Motor neuron (in vitro differentiated cells): ENCODE measurements at regions not wholly inside any gene's neighbourhood (a gene's known extent, or its start where the extent isn't known, plus 50 kb on each side); places are given as distances from the start of the nearest gene placed in this dataset.
A peak's percentile ranks its signal among the peaks of the same experiment; 100 is the strongest.
"Not testable (repeated sequence)": the region's sequence is repeated elsewhere in the genome, so short reads cannot be mapped to it uniquely, and the experiment has no call there.

Source experiments
- ATAC-seq, 8 experiments: fragments of 200-7000 bp; cut with Tn5 transposase; replicated peaks in 6 of 8; 2 replicates each; pipeline ENCODE4 v1.8.0; 2021; ENCODE audit warnings: mild to moderate bottlenecking in 8 of 8, moderate library complexity in 8 of 8
- H3K27ac ChIP-seq, 2 donors: fragments of 250-450 bp; sonication (Bioruptor Pico); 2 replicates each; pipeline ENCODE4 v1.9.0; 2021; ENCODE audit warnings: antibody characterized with exemption in 2 of 2, mild to moderate bottlenecking in 2 of 2, moderate library complexity in 1 of 2
- H3K4me1 ChIP-seq, 2 donors: fragments of 250-450 bp; sonication (Bioruptor Pico); replicated peaks in 1 of 2; 2 replicates each; pipeline ENCODE4 v1.6.1; 2021; ENCODE audit warnings: antibody characterized with exemption in 2 of 2, mild to moderate bottlenecking in 2 of 2, moderate library complexity in 1 of 2
- H3K4me3 ChIP-seq, 5 donors: fragments of 250-450 bp; sonication (Bioruptor Pico); 2 replicates each; pipeline ENCODE4 v1.9.0; 2021; ENCODE audit warnings: antibody characterized with exemption in 5 of 5, mild to moderate bottlenecking in 5 of 5, moderate library complexity in 4 of 5
- WGBS, 10 experiments: fragments of 450-650 bp; shearing (Covaris generic); methylation state at CpG; one replicate each; pipeline ENCODE4 v1.0.0; 2022; 5-methylcytosine and 5-hydroxymethylcytosine counted together
- in situ Hi-C, 9 experiments: fragments of 400-800 bp; cut with MboI; loops; one replicate each; pipeline ENCODE4 v1.15.0; 2021; ENCODE audit warnings: low sequenced_read_pairs in 9 of 9, low pct_unique_long_range_greater_than_20kb in 2 of 9; ENCODE audit not compliant: unreplicated experiment in 9 of 9

DNA sequence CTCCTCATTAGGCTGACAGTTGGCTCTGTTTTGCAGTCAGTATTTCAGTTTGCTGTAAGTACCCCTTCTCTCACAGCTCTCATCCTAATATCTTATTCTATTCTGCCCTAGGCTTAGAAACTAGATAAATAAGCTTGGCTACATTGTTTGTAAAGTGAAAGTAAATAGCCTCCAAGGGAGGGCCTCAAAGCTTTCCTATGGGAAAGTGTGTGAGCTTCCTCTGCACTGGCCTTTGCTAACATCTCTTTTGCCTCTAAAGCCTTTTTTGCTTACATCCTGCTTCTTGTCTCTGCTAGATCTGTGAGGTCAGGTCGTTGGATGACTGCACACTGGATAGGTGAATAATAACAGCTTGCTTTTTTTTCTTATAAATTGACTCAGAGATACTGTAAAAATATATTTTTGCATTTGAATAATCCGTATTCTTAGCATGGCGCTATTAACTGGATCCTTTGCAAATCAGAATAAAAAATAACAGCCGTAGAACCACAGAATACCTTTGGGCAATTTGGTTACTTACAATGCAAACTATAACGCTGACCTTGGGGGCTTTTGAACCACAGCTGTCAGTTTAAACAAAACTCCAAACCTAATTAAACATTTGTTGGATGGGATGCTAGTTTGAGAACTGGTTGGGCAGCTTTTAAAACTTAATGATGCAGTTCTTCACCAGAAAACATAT, 55.1 kb downstream of the TTC6 start:
- ATAC-seq: peak in 5 of 8 experiments; percentile 34 to 90 (median 60)
- in situ Hi-C loops: no loop called here
- WGBS, 10 experiments: 0 to 90% (median 58%) methylated on average over 1 to 5 of the region's 5 CpGs; no CpG with 5 or more reads in 1 of the 10 experiments
- Histone ChIP-seq H3K4me3 (no peak overlapping the region), H3K27ac (no peak overlapping the region), H3K4me1 (no peaks in the 10 kb centered on the region)

DNA sequence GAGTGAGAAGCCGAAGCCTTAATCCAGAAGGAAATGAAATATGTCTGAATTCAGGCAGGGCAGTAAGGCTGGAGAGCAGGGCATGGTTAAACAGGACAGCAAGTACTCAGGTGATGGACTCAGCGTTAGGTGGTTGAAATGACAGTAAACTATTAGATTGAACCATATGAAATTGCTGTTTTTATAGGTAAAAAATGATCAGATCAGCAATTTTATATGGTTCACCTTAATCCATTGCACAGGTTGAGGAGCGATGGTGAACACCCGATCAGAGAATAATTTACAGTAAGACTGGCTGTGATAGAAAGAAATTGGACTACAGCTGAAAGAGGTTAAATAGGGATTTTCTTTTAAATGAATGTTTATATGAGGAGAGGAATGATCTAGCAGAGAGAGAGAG, 56.6 kb downstream of the TTC6 start:
- Histone ChIP-seq H3K4me3 (no peak overlapping the region), H3K4me1 (no peaks in the 10 kb centered on the region), H3K27ac (no peak overlapping the region)
- in situ Hi-C loops: no loop called here
- 38 to 100% (median 81%) methylated on average over 2 to 4 of the region's 4 CpGs for WGBS, 10 experiments
- no peak for ATAC-seq

DNA sequence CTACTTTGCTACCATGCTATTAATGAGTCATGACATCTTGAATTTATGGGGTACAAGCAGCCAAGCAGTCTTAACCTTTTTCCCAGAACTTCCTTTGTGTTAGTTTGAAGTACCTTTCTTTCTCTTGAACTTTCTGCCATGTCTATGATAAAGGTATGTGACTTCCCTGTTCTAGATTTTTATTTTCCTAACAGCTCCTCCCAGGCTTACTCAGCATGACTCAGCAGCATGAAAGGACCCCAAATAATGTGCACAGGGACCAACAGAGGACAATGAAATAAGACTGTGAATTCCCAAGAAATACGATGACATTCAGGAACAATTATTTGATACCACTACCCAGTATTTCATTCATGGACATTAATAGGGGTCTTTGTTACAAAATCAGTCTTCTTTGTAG, 60.0 kb downstream of the TTC6 start:
- no peak for ATAC-seq
- in situ Hi-C loops: no loop called here
- Histone ChIP-seq H3K4me3 (no peak overlapping the region), H3K4me1 (no peaks in the 10 kb centered on the region), H3K27ac (no peak overlapping the region)
- 17 to 100% (median 91%) methylated on average over 1 of the region's 1 CpG; no CpG with 5 or more reads in 3 of the 10 experiments for WGBS, 10 experiments

DNA sequence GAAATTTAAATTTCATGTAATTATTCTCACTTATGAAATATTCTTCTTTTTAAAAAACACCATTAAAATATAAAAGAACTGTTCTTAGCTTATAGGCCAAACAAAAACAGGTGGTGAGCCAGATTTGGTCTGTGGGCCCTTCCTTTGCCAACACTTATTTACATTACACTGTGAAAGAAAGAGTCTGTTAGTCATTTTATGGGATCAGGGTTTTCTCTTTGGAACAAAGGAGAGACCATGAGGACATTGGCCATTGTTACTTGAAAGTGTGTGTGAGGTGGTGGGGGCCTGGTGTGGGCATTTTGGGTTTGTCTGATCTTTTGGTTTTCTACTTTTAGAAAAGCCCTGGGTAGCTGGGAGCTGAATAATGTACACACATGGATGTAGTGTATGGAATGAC, 62.7 kb downstream of the TTC6 start:
- Histone ChIP-seq H3K27ac (no peak overlapping the region), H3K4me3 (no peak overlapping the region), H3K4me1 (no peaks in the 10 kb centered on the region)
- peak in 1 of 8 experiments; percentile 46 for ATAC-seq
- in situ Hi-C loops: no loop called here

DNA sequence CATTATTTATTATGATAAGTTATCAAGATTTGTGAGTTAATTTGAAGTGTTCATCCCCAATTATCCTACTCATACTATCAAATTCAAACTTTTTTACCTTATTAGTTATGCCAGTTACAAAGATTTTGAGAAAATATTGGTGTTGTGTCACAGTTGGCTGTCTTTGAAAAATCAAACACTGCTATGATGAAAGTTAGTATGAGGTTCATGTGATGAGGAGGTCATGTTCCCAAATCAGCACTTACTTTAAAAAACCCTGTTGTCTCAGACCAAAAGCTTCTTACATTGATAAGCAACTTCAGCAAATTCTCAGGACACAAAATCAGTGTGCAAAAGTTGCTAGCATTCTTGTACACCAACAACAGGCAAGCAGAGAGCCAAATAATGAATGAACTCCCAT, 68.1 kb downstream of the TTC6 start:
- Histone ChIP-seq H3K4me1 (no peaks in the 10 kb centered on the region), H3K4me3 (no peak overlapping the region), H3K27ac (no peak overlapping the region)
- in situ Hi-C loops: no loop called here
- ATAC-seq: no peak

DNA sequence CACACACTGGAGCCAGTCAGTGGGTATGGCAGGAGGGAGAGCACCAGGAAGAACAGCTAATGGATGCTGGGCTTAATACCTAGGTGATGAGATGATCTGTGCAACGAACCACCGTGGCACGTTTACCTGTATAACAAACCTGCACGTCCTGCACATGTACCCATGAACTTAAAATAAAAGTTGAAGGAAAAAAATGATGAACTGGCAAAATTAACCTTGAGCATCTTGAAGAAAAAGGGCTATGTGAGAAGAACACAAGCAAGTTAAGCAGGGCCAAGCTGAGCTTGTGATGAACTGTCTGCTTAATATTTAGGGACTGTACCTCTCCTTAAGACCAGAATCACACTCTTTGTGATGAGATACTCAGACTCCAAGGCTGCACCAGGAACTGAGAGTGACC, 70.0 kb downstream of the TTC6 start:
- Histone ChIP-seq H3K27ac (no peak overlapping the region), H3K4me1 (no peaks in the 10 kb centered on the region), H3K4me3 (no peak overlapping the region)
- no peak for ATAC-seq
- in situ Hi-C loops: no loop called here
- 8 to 100% (median 84%) methylated on average over 1 to 4 of the region's 4 CpGs; no CpG with 5 or more reads in 2 of the 10 experiments for WGBS, 10 experiments

DNA sequence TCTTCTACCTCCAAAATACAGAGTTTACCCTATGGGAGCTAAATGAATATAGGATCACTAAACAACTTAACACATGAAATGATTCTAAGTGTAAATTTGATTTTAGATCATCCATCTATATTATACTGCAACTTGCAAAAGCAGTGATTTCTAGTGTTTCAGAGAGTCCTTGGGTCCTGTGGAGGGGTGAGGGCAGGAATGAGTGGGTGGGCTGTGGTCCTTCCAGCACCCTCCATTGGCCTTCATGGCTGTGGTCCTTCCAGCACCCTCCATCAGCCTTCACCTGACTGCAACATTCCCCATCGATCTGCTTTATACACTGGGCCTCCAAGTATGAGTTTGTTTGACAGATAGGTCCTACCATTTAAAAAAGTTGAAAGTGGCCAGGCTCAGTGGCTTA, 70.5 kb downstream of the TTC6 start:
- ATAC-seq: no peak
- no peak overlapping the region for H3K27ac ChIP-seq
- H3K4me1 ChIP-seq: no peaks in the 10 kb centered on the region
- in situ Hi-C loops: no loop called here
- 0 to 60% (median 33%) methylated on average over 1 of the region's 1 CpG; no CpG with 5 or more reads in 4 of the 10 experiments for WGBS, 10 experiments
- H3K4me3 ChIP-seq: no peak overlapping the region

DNA sequence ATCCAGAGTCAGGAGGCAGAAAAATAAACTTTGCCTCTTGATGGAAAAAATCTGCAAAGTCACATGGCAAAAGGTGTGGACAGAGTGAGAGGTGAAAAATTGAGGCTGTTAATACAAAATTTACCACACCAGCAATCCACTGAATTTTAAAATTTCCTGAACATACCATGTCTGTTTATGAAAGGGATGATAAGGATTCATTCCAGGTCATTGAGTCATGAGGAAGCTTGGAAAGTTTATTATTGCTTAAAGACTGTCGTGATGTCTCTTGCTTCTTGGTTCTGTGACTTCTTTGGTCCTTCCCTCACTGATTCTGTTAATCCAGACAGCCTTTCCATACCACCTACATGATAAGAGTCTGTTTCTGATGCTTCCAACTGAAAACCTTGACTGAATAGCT, 73.2 kb downstream of the TTC6 start:
- in situ Hi-C loops: no loop called here
- no peak for ATAC-seq
- no peak overlapping the region for H3K4me3 ChIP-seq

DNA sequence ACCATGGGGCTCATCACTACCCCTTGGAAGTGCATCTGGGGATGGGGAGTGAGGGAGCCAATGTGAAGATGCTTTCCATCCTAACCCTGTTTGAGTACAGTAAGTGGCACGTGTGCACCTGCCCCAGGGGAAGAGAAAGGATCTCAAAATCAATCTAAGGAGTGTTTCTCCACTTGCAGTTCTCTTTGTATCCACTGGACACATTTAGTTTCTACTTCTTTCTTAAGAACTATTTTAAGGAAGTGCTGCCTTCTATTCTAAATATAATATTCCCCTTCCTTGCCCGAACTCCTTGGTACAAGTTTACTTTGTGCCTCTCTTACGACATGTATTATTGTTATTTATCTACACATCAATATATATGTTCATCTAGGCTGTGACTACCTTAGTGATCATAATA, 73.8 kb downstream of the TTC6 start:
- in situ Hi-C loops: no loop called here
- WGBS, 10 experiments: 0 to 86% (median 69%) methylated on average over 1 to 3 of the region's 3 CpGs; no CpG with 5 or more reads in 1 of the 10 experiments

More for the DNA sequence above, 73.2 kb downstream of the TTC6 start:
- no peak overlapping the region for H3K27ac ChIP-seq
- 11 to 100% (median 89%) methylated on average over 1 of the region's 1 CpG; no CpG with 5 or more reads in 5 of the 10 experiments for WGBS, 10 experiments
- no peaks in the 10 kb centered on the region for H3K4me1 ChIP-seq

DNA sequence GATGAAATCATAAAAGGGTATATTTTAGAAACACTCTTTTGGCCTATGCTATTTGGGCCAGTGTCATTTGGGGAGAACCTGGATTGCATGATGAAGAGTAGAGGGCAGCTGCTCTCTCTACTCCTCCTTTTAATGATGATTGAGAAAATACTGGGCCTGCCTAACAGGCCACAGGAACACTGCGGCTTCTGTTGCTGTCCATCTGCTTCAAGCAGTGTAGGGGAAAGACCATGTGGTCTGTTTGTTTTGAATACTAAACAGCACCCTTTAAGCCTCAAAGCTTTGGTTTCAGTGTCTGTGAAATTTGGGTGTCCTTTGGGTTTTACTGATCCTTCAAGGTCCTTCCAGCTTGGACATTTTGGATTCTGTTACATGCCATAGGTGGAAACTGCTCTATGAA, 78.0 kb downstream of the TTC6 start:
- Histone ChIP-seq H3K4me1 (no peaks in the 10 kb centered on the region), H3K4me3 (no peak overlapping the region), H3K27ac (no peak overlapping the region)
- peak in 1 of 8 experiments; percentile 38 for ATAC-seq
- in situ Hi-C loops: no loop called here
- WGBS, 10 experiments: 0 to 86% (median 80%) methylated on average over 1 of the region's 1 CpG; no CpG with 5 or more reads in 5 of the 10 experiments

More for the DNA sequence above, 73.8 kb downstream of the TTC6 start:
- H3K4me3 ChIP-seq: no peak overlapping the region
- no peak overlapping the region for H3K27ac ChIP-seq
- ATAC-seq: no peak
- H3K4me1 ChIP-seq: no peaks in the 10 kb centered on the region

DNA sequence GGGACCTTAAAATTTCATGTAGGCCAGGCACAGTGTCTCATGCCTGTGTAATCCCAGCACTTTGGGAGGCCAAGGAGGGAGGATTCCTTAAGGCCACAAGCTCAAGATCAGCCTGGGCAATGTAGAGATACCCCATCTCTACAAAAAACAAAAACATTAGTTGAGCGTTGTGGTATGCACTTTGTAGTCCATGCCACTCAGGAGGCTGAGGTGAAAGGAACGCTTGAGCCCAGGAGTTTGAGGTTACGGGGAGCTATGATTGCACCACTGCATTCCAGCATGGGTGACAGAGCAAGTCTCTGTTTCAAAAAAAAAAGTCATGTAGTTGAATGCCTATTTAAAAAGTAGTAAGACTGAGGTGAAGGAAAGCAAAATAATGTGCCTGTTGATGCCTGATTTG, 83.5 kb downstream of the TTC6 start:
- no peak for ATAC-seq

DNA sequence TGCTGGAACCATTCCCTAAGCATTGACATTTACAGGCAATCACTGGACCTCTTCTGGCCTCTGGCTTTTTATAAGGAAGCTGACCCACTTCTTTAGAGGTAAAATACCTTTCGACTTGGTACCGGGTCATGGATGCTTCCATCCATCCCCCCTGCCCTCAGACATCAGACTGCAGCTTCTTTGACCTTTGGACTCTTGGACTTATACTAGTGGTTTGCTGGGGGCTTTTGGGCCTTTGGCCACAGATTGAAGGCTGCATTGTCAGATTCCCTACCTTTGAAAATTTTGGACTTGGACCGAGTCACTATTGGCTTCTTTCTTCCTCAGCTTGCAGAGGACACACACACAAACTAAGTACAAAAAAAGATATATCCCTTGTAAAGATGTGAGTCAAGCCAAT, 86.1 kb downstream of the TTC6 start:
- no peak for ATAC-seq
- Histone ChIP-seq H3K4me1 (no peaks in the 10 kb centered on the region), H3K27ac (no peak overlapping the region), H3K4me3 (no peak overlapping the region)
- 20 to 100% (median 88%) methylated on average over 1 to 3 of the region's 3 CpGs; no CpG with 5 or more reads in 3 of the 10 experiments for WGBS, 10 experiments
- in situ Hi-C loops: no loop called here

More for the DNA sequence above, 83.5 kb downstream of the TTC6 start:
- Histone ChIP-seq H3K4me1 (no peaks in the 10 kb centered on the region), H3K27ac (no peak overlapping the region), H3K4me3 (no peak overlapping the region)
- in situ Hi-C loops: no loop called here
- 38 to 94% (median 81%) methylated on average over 1 to 3 of the region's 3 CpGs; no CpG with 5 or more reads in 5 of the 10 experiments for WGBS, 10 experiments

DNA sequence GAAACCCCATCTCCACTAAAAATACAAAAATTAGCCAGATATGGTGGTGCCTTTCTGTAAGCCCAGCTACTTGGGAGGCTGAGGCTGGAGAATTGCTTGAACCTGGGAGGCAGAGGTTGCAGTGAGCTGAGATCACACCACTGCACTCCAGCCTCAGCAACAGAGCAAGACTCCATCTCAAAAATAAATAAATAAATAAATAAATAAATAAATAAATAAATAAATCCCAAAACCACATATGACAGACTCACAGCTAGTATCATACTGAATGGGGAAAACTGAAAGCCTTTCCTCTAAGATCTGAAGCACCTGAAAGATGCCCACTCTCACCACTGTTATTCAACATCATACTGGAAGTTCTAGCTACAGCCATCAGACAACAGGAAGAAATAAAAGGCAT, 97.3 kb downstream of the TTC6 start:
- H3K4me3 ChIP-seq, H3K27ac ChIP-seq, ATAC-seq, H3K4me1 ChIP-seq, in situ Hi-C loops: not testable (repeated sequence)

DNA sequence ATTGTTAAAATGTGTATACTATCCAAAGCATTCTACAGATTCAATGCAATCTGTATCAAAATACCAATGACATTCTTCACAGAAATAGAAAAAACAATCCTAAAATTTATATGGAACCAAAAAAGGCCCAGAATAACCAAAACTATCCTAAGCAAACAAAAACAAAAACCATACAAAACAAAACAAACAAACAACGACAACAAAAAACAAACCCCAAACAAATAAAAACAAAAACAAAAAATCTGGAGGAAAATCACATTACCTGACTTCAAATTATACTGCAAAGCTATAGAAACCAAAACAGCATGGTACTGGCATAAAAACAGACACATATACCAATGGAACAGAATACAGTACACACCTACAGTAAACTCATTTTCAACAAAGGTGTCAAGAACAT, 98.0 kb downstream of the TTC6 start:
- H3K27ac ChIP-seq, ATAC-seq, H3K4me1 ChIP-seq, H3K4me3 ChIP-seq, in situ Hi-C loops: not testable (repeated sequence)
- 0 to 100% (median 73%) methylated on average over 1 of the region's 1 CpG; no CpG with 5 or more reads in 1 of the 10 experiments for WGBS, 10 experiments
